Prostate gland (tissue), 2 donors: ENCODE measurements at regions not wholly inside any gene's neighbourhood (a gene's known extent, or its start where the extent isn't known, plus 50 kb on each side); places are given as distances from the start of the nearest gene placed in this dataset.

Experiments
- DNase-seq: peaks from one replicate; pipeline ENCODE4 v3.0.0-alpha.2; 2019; ENCODE audit warnings: low spot score
- H3K27ac ChIP-seq, 2 donors: fragments of 200-600 bp; sonication (generic); 2 replicates each; pipeline ENCODE4 v1.5.1; 2017 to 2019
- H3K27me3 ChIP-seq: fragments of 200-600 bp; sonication (generic); replicated peaks from 2 replicates; pipeline ENCODE4 v1.5.1; 2019; ENCODE audit not compliant: insufficient read depth
- H3K36me3 ChIP-seq, 2 donors: fragments of 200-600 bp; sonication (generic); 1 replicate in 1 of 2; 2 replicates in 1 of 2; pipeline versions ENCODE4 v1.5.1 to v1.8.1; 2017 to 2019
- H3K4me1 ChIP-seq: fragments of 200-600 bp; sonication (generic); replicated peaks from 2 replicates; pipeline ENCODE4 v1.5.1; 2019
- H3K4me3 ChIP-seq, 2 donors: fragments of 200-600 bp; sonication (generic); 2 replicates each; pipeline ENCODE4 v1.5.1; 2017 to 2019
- H3K9me3 ChIP-seq: fragments of 200-600 bp; sonication (generic); 2 replicates; pipeline ENCODE4 v1.5.1; 2017
- CTCF ChIP-seq, 4 experiments: fragments of 200-600 bp in 2 of 4; fragments of 450-650 bp in 2 of 4; sonication (generic) in 2 of 4; IDR thresholded peaks; 1 replicate in 3 of 4; 2 replicates in 1 of 4; pipeline ENCODE4 v1.5.1; 2016 to 2019; ENCODE audit warnings: antibody characterized with exemption in 4 of 4, mild to moderate bottlenecking in 2 of 4, moderate library complexity in 2 of 4
- POLR2A ChIP-seq: fragments of 450-650 bp; IDR thresholded peaks from one replicate; pipeline ENCODE4 v1.6.1; 2016; ENCODE audit warnings: antibody characterized with exemption, mild to moderate bottlenecking
- POLR2AphosphoS5 ChIP-seq: sonication (generic); formaldehyde crosslinking; IDR thresholded peaks from one replicate; pipeline ENCODE4 v1.6.1; 2017; ENCODE audit warnings: antibody characterized with exemption
- WGBS: methylation state at CpG from one replicate; pipeline ENCODE4 v1.1.5; 2018; 5-methylcytosine and 5-hydroxymethylcytosine counted together
- intact Hi-C: fragments of 100-400 bp; cut with DNase I; formaldehyde crosslinking; loops from one replicate; pipeline ENCODE4 v1.14.2; 2022

- no peak overlapping the region for H3K27ac ChIP-seq
- H3K4me3 ChIP-seq: no peak overlapping the region
- no peak for TF ChIP-seq POLR2AphosphoS5
- TF ChIP-seq CTCF (IDR thresholded peaks at IDR 0.05): no peak
- TF ChIP-seq POLR2A: no peak
- H3K36me3 ChIP-seq: no peaks in the 10 kb centered on the region
- intact Hi-C loops: no loop called here
- no peak for DNase-seq
- no peaks in the 10 kb centered on the region for H3K9me3 ChIP-seq
- H3K27me3 ChIP-seq: no peaks in the 10 kb centered on the region
- WGBS: 72% methylated on average over 2 of the region's 2 CpGs
- no peaks in the 10 kb centered on the region for H3K4me1 ChIP-seq
Observed at GRCh38 chr13:47044842-47045241, 148.0 kb upstream of the HTR2A start.

GRCh38 chr13:47039106-47039505 is 142.3 kb upstream of the HTR2A start:
- no peaks in the 10 kb centered on the region for H3K36me3 ChIP-seq
- intact Hi-C loops: no loop called here
- no peaks in the 10 kb centered on the region for H3K4me1 ChIP-seq
- no peak overlapping the region for H3K4me3 ChIP-seq
- H3K27ac ChIP-seq: no peak overlapping the region
- no peak for DNase-seq
- H3K9me3 ChIP-seq: no peaks in the 10 kb centered on the region
- TF ChIP-seq POLR2AphosphoS5: no peak
- no peak for TF ChIP-seq POLR2A
- TF ChIP-seq CTCF (IDR thresholded peaks at IDR 0.05): no peak
- 83% methylated on average over 2 of the region's 2 CpGs for WGBS
- H3K27me3 ChIP-seq: no peaks in the 10 kb centered on the region

GRCh38 chr13:47038188-47038587 is 141.3 kb upstream of the HTR2A start:
- Histone ChIP-seq H3K4me3 (no peak overlapping the region), H3K27me3 (no peaks in the 10 kb centered on the region), H3K36me3 (no peaks in the 10 kb centered on the region), H3K9me3 (no peaks in the 10 kb centered on the region), H3K4me1 (no peaks in the 10 kb centered on the region), H3K27ac (no peak overlapping the region)
- 100% methylated on average over 1 of the region's 1 CpG for WGBS
- no peak for TF ChIP-seq POLR2A
- TF ChIP-seq CTCF (IDR thresholded peaks at IDR 0.05): no peak
- no peak for TF ChIP-seq POLR2AphosphoS5
- intact Hi-C loops: no loop called here
- no peak for DNase-seq

GRCh38 chr13:47036294-47037008 is 139.6 kb upstream of the HTR2A start:
- intact Hi-C loops: no loop called here
- Histone ChIP-seq H3K4me3 (no peak overlapping the region), H3K9me3 (no peaks in the 10 kb centered on the region), H3K36me3 (no peaks in the 10 kb centered on the region), H3K4me1 (no peaks in the 10 kb centered on the region), H3K27me3 (no peaks in the 10 kb centered on the region), H3K27ac (no peak overlapping the region)
- DNase-seq: no peak
- 48% methylated on average over 5 of the region's 5 CpGs for WGBS
- TF ChIP-seq POLR2A (no peak), CTCF (IDR thresholded peaks at IDR 0.05) (no peak), POLR2AphosphoS5 (no peak)

- WGBS: 39% methylated on average over 2 of the region's 2 CpGs
- H3K27ac ChIP-seq: no peak overlapping the region
- no peaks in the 10 kb centered on the region for H3K9me3 ChIP-seq
- no peaks in the 10 kb centered on the region for H3K4me1 ChIP-seq
- intact Hi-C loops: no loop called here
- H3K36me3 ChIP-seq: no peaks in the 10 kb centered on the region
- DNase-seq: no peak
- TF ChIP-seq CTCF (IDR thresholded peaks at IDR 0.05) (no peak), POLR2A (no peak), POLR2AphosphoS5 (no peak)
- H3K4me3 ChIP-seq: no peak overlapping the region
- H3K27me3 ChIP-seq: no peaks in the 10 kb centered on the region
Observed at GRCh38 chr13:47033216-47033615, 136.4 kb upstream of the HTR2A start.
